ENCODE measurements at regions not wholly inside any gene's neighbourhood (a gene's known extent, or its start where the extent isn't known, plus 50 kb on each side); places are given as distances from the start of the nearest gene placed in this dataset.

DNA sequence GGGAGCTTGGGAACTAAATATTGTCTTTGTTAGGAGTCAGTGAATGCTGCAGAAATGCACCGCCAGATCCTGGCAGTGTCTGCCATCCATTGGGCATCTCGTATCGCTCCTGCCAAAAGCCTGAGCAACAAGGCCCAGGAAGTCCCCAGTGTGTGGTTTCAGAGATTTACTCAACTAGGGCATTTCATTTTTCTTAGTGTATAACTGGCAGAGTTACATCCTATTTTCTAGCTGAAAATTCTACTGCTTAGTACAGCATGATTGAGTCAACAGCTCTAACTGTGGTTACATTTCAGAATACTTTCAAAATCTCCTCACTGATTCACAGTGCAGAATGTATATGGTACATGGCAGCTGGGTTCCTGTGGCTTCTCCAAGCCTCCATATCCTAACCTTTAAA, 95.8 kb upstream of the CREB5 start:
- TF ChIP-seq, protein P1, sequence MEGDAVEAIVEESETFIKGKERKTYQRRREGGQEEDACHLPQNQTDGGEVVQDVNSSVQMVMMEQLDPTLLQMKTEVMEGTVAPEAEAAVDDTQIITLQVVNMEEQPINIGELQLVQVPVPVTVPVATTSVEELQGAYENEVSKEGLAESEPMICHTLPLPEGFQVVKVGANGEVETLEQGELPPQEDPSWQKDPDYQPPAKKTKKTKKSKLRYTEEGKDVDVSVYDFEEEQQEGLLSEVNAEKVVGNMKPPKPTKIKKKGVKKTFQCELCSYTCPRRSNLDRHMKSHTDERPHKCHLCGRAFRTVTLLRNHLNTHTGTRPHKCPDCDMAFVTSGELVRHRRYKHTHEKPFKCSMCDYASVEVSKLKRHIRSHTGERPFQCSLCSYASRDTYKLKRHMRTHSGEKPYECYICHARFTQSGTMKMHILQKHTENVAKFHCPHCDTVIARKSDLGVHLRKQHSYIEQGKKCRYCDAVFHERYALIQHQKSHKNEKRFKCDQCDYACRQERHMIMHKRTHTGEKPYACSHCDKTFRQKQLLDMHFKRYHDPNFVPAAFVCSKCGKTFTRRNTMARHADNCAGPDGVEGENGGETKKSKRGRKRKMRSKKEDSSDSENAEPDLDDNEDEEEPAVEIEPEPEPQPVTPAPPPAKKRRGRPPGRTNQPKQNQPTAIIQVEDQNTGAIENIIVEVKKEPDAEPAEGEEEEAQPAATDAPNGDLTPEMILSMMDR (IDR thresholded peaks at IDR 0.05) = no peak
- TF ChIP-seq POLR2A (IDR thresholded peaks at IDR 0.05) = no peak
- no peak for TF ChIP-seq EP300 (IDR thresholded peaks at IDR 0.05)
